Muscle of leg (tissue), 3 donors: ENCODE measurements at regions not wholly inside any gene's neighbourhood (a gene's known extent, or its start where the extent isn't known, plus 50 kb on each side); places are given as distances from the start of the nearest gene placed in this dataset.

ENCODE experiments used
- DNase-seq: peaks from one replicate; pipeline ENCODE4 v3.0.0; 2013
- H3K27ac ChIP-seq: one replicate; pipeline ENCODE4 v1.5.1; 2013; ENCODE audit warnings: mild to moderate bottlenecking, low read length, control low read depth
- H3K27me3 ChIP-seq: one replicate; pipeline ENCODE4 v1.6.1; 2013; ENCODE audit warnings: low read length; ENCODE audit not compliant: control insufficient read depth, insufficient read depth
- H3K36me3 ChIP-seq: one replicate; pipeline ENCODE4 v1.6.1; 2013; ENCODE audit warnings: low read length; ENCODE audit not compliant: control insufficient read depth, insufficient read depth
- H3K4me1 ChIP-seq: one replicate; pipeline ENCODE4 v1.6.1; 2013; ENCODE audit warnings: low read length; ENCODE audit not compliant: control insufficient read depth, insufficient read depth
- H3K4me3 ChIP-seq: one replicate; pipeline ENCODE4 v1.5.1; 2013; ENCODE audit warnings: low read length, control low read depth
- H3K9me3 ChIP-seq: replicated peaks from 2 replicates; pipeline ENCODE4 v1.6.1; 2013; ENCODE audit warnings: low read depth, low read length; ENCODE audit not compliant: control insufficient read depth
- WGBS: methylation state at CpG from one replicate; pipeline ENCODE4 v1.1.5; 2013; ENCODE audit warnings: missing lambda C conversion rate; ENCODE audit not compliant: insufficient coverage; 5-methylcytosine and 5-hydroxymethylcytosine counted together

GRCh38 chr3:127520993-127521392 is 69.5 kb downstream of the TPRA1 start:
- Histone ChIP-seq H3K36me3 (no peaks in the 10 kb centered on the region), H3K27me3 (peaks cover 13% of the 10 kb centered on the region), H3K4me1 (no peaks in the 10 kb centered on the region), H3K9me3 (peaks cover 5% of the 10 kb centered on the region), H3K27ac (no peak overlapping the region), H3K4me3 (no peak overlapping the region)
- 50% methylated on average over 2 of the region's 4 CpGs for WGBS
- DNase-seq: no peak

- no CpG with 5 or more reads among the region's 4 CpGs for WGBS
- no peaks in the 10 kb centered on the region for H3K4me1 ChIP-seq
- no peaks in the 10 kb centered on the region for H3K36me3 ChIP-seq
- DNase-seq: no peak
- no peak overlapping the region for H3K27ac ChIP-seq
- no peak overlapping the region for H3K4me3 ChIP-seq
- peaks cover 5% of the 10 kb centered on the region for H3K9me3 ChIP-seq
- peaks cover 10% of the 10 kb centered on the region for H3K27me3 ChIP-seq
These were observed 72.0 kb downstream of the TPRA1 start for GRCh38 chr3:127518456-127519081.

GRCh38 chr3:127512256-127512655 is 78.3 kb downstream of the TPRA1 start:
- H3K4me3 ChIP-seq: no peak overlapping the region
- 43% methylated on average over 2 of the region's 3 CpGs for WGBS
- no peaks in the 10 kb centered on the region for H3K36me3 ChIP-seq
- H3K27ac ChIP-seq: no peak overlapping the region
- H3K27me3 ChIP-seq: peaks cover 5% of the 10 kb centered on the region
- no peaks in the 10 kb centered on the region for H3K9me3 ChIP-seq
- H3K4me1 ChIP-seq: no peaks in the 10 kb centered on the region
- DNase-seq: no peak

GRCh38 chr3:127501177-127501576 is 89.4 kb downstream of the TPRA1 start:
- no peaks in the 10 kb centered on the region for H3K36me3 ChIP-seq
- no CpG with 5 or more reads among the region's 1 CpG for WGBS
- peaks cover 16% of the 10 kb centered on the region for H3K4me1 ChIP-seq
- no peak for DNase-seq
- H3K9me3 ChIP-seq: peaks cover 6% of the 10 kb centered on the region
- no peak overlapping the region for H3K4me3 ChIP-seq
- no peaks in the 10 kb centered on the region for H3K27me3 ChIP-seq
- no peak overlapping the region for H3K27ac ChIP-seq

GRCh38 chr3:127497676-127498075 is 92.9 kb downstream of the TPRA1 start:
- H3K36me3 ChIP-seq: no peaks in the 10 kb centered on the region
- H3K27me3 ChIP-seq: no peaks in the 10 kb centered on the region
- no peak overlapping the region for H3K27ac ChIP-seq
- peak; percentile 61 for DNase-seq
- H3K4me1 ChIP-seq: peaks cover 16% of the 10 kb centered on the region
- peaks cover 4% of the 10 kb centered on the region for H3K9me3 ChIP-seq
- WGBS: 88% methylated on average over 1 of the region's 2 CpGs
- H3K4me3 ChIP-seq: no peak overlapping the region

- no peaks in the 10 kb centered on the region for H3K27me3 ChIP-seq
These were observed 93.4 kb downstream of the TPRA1 start for GRCh38 chr3:127497166-127497565.

GRCh38 chr3:127495821-127496655 is 94.5 kb downstream of the TPRA1 start:
- Histone ChIP-seq H3K36me3 (no peaks in the 10 kb centered on the region), H3K4me3 (no peak overlapping the region), H3K4me1 (peaks cover 16% of the 10 kb centered on the region), H3K27me3 (no peaks in the 10 kb centered on the region), H3K27ac (no peak overlapping the region), H3K9me3 (peaks cover 1% of the 10 kb centered on the region)
- WGBS: 43% methylated on average over 1 of the region's 2 CpGs
- DNase-seq: peak; percentile 27

More at GRCh38 chr3:127497166-127497565, 93.4 kb downstream of the TPRA1 start:
- Histone ChIP-seq H3K4me1 (peaks cover 16% of the 10 kb centered on the region), H3K27ac (no peak overlapping the region), H3K36me3 (no peaks in the 10 kb centered on the region), H3K9me3 (peaks cover 4% of the 10 kb centered on the region), H3K4me3 (no peak overlapping the region)
- no peak for DNase-seq
- WGBS: 86% methylated on average over 3 of the region's 3 CpGs

- Histone ChIP-seq H3K4me3 (no peak overlapping the region), H3K4me1 (peaks cover 16% of the 10 kb centered on the region), H3K9me3 (no peaks in the 10 kb centered on the region), H3K27me3 (peaks cover 3% of the 10 kb centered on the region), H3K27ac (no peak overlapping the region), H3K36me3 (no peaks in the 10 kb centered on the region)
- no peak for DNase-seq
- WGBS: 84% methylated on average over 3 of the region's 4 CpGs
These were observed 96.4 kb downstream of the TPRA1 start for GRCh38 chr3:127493924-127494646.

GRCh38 chr3:127492426-127492825 is 98.1 kb downstream of the TPRA1 start:
- 69% methylated on average over 2 of the region's 2 CpGs for WGBS
- no peak for DNase-seq
- H3K4me3 ChIP-seq: no peak overlapping the region
- no peaks in the 10 kb centered on the region for H3K36me3 ChIP-seq
- H3K9me3 ChIP-seq: no peaks in the 10 kb centered on the region
- peaks cover 9% of the 10 kb centered on the region for H3K4me1 ChIP-seq
- H3K27me3 ChIP-seq: peaks cover 3% of the 10 kb centered on the region
- no peak overlapping the region for H3K27ac ChIP-seq

- Histone ChIP-seq H3K27me3 (peaks cover 3% of the 10 kb centered on the region), H3K27ac (no peak overlapping the region), H3K4me3 (no peak overlapping the region), H3K36me3 (no peaks in the 10 kb centered on the region), H3K9me3 (no peaks in the 10 kb centered on the region), H3K4me1 (peaks cover 5% of the 10 kb centered on the region)
- no peak for DNase-seq
- WGBS: 70% methylated on average over 3 of the region's 5 CpGs
These were observed 98.6 kb downstream of the TPRA1 start for GRCh38 chr3:127491909-127492308.
